GM12892 (cell line): ENCODE measurements at regions not wholly inside any gene's neighbourhood (a gene's known extent, or its start where the extent isn't known, plus 50 kb on each side); places are given as distances from the start of the nearest gene placed in this dataset.

Source experiments
- DNase-seq: peaks from one replicate; pipeline ENCODE4 v3.0.0; 2011; ENCODE audit not compliant: insufficient read length
- FAIRE-seq: peaks from 2 replicates; lab custom pipeline; 2011; peaks lifted over from hg19 to GRCh38; lab: Jason Lieb, UNC
- POLR2A ChIP-seq: IDR thresholded peaks from 2 replicates; pipeline ENCODE4 v1.6.1; 2011; ENCODE audit warnings: low read depth, low read length, control low read depth
- POLR2AphosphoS5 ChIP-seq: IDR thresholded peaks from 2 replicates; pipeline ENCODE4 v1.6.1; 2011; ENCODE audit warnings: low read depth, low read length, control low read depth
- TAF1 ChIP-seq: IDR thresholded peaks from 2 replicates; pipeline ENCODE4 v1.6.1; 2011; ENCODE audit warnings: low read depth, mild to moderate bottlenecking, control low read depth, low read length, borderline replicate concordance

- TF ChIP-seq POLR2AphosphoS5 (no peak), POLR2A (no peak), TAF1 (no peak)
- DNase-seq, result no peak
- FAIRE-seq, result no peak
Measured at GRCh38 chr7:51467384-51468017, 150.9 kb upstream of the COBL start.

GRCh38 chr7:51459809-51460208 lies 143.2 kb upstream of the COBL start:
- TF ChIP-seq POLR2AphosphoS5, result no peak
- TF ChIP-seq TAF1, result no peak
- no peak for TF ChIP-seq POLR2A
- no peak for FAIRE-seq
- no peak for DNase-seq

GRCh38 chr7:51458693-51459092 lies 142.1 kb upstream of the COBL start:
- no peak for DNase-seq
- TF ChIP-seq TAF1 (no peak), POLR2AphosphoS5 (no peak), POLR2A (no peak)
- FAIRE-seq, result no peak

GRCh38 chr7:51457079-51457478 lies 140.5 kb upstream of the COBL start:
- no peak for TF ChIP-seq POLR2AphosphoS5
- no peak for TF ChIP-seq POLR2A
- TF ChIP-seq TAF1, result no peak
- no peak for FAIRE-seq
- no peak for DNase-seq

- no peak for FAIRE-seq
- TF ChIP-seq POLR2A, result no peak
- no peak for TF ChIP-seq POLR2AphosphoS5
- no peak for TF ChIP-seq TAF1
- no peak for DNase-seq
Measured at GRCh38 chr7:51456431-51457060, 139.9 kb upstream of the COBL start.

GRCh38 chr7:51455948-51456347 lies 139.3 kb upstream of the COBL start:
- TF ChIP-seq TAF1, result no peak
- no peak for TF ChIP-seq POLR2AphosphoS5
- TF ChIP-seq POLR2A, result no peak
- DNase-seq, result no peak
- FAIRE-seq, result no peak

GRCh38 chr7:51455513-51455912 lies 138.9 kb upstream of the COBL start:
- FAIRE-seq (no peak), DNase-seq (no peak)
- no peak for TF ChIP-seq POLR2A
- no peak for TF ChIP-seq TAF1

- FAIRE-seq (no peak), DNase-seq (no peak)
- TF ChIP-seq POLR2AphosphoS5 (no peak), TAF1 (no peak), POLR2A (no peak)
Measured at GRCh38 chr7:51455086-51455485, 138.5 kb upstream of the COBL start.

GRCh38 chr7:51452694-51453093 lies 136.1 kb upstream of the COBL start:
- TF ChIP-seq POLR2A, result no peak
- no peak for TF ChIP-seq TAF1
- no peak for TF ChIP-seq POLR2AphosphoS5
- DNase-seq, result no peak
- FAIRE-seq, result no peak

- TF ChIP-seq TAF1 (no peak), POLR2A (no peak)
- FAIRE-seq (no peak), DNase-seq (no peak)
Measured at GRCh38 chr7:51451751-51452476, 135.3 kb upstream of the COBL start.

- TF ChIP-seq POLR2A (no peak), POLR2AphosphoS5 (no peak), TAF1 (no peak)
- no peak for FAIRE-seq
- DNase-seq, result no peak
Measured at GRCh38 chr7:51450541-51450940, 133.9 kb upstream of the COBL start.
